ENCODE measurements at regions not wholly inside any gene's neighbourhood (a gene's known extent, or its start where the extent isn't known, plus 50 kb on each side); places are given as distances from the start of the nearest gene placed in this dataset.
A peak's percentile ranks its signal among the peaks of the same experiment; 100 is the strongest.
"Not testable (repeated sequence)": the region's sequence is repeated elsewhere in the genome, so short reads cannot be mapped to it uniquely, and the experiment has no call there.

DNA sequence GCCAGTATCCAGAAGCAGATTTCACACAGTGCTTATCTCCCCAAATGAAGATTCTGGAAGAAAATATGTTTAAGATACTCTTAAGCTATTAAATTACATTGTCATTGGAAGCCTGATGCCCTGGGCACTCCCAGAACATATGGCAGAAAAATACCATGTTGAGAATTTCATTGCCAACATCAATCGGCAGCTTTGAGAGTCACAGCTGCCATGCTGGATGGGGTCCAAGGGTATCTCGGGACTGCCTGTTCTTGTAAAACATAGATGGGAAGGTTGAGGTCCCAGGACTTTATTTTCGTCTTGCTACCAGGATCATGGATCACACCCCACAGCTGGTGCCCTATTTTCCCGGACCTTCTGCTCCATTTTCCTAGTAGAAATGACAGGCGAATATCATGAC lies 632.5 kb downstream of the SUCLG1 start:
- DNase-seq (ENCODE audit: insufficient read length, low spot score) (no peak), FAIRE-seq (no peak)

GRCh38 chr2:83823229-83823628 lies 635.9 kb downstream of the SUCLG1 start:
- no peak for DNase-seq (ENCODE audit: insufficient read length, low spot score)
- no peak for FAIRE-seq

DNA sequence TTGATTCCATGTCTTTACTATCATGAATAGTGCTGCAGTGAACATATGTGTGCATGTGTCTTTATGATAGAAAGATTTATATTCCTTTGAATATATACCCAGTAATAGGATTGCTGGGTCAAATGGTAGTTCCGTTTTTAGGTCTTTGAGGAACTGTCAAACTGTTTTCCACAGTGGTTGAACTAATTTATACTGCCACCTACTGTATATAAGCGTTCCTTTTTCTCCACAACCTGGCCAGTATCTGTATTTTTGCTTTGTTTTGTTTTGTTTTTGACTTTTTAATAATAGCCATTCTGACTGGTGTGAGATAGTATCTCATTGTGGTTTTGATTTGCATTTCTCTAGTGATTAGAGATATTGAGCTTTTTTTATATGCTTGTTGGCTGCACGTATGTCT lies 641.6 kb downstream of the SUCLG1 start:
- DNase-seq (ENCODE audit: insufficient read length, low spot score) = no peak
- no peak for FAIRE-seq

- no peak for DNase-seq (ENCODE audit: insufficient read length, low spot score)
- no peak for FAIRE-seq
Measured at GRCh38 chr2:83808878-83809277, 650.2 kb downstream of the SUCLG1 start.

DNA sequence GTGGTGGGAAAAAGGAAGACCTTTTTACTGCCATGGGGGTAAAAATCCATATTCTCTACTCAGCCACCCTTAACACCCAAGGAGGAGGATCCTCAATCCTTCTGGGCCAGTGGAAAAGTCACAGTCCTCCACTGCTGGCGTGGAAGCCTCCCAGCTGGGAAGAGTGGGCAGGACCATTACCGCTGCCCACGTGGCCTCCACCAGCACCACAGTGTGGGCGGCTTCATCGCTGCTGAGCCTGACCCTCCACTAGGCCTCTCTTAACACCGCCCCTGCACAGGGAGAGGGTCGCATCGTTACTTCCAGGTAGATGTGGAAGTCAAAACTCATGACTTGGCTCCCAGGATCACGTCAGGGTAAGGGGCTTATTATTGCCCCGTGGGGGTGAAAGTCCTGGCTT lies 656.5 kb downstream of the SUCLG1 start:
- FAIRE-seq = no peak
- no peak for DNase-seq (ENCODE audit: insufficient read length, low spot score)

DNA sequence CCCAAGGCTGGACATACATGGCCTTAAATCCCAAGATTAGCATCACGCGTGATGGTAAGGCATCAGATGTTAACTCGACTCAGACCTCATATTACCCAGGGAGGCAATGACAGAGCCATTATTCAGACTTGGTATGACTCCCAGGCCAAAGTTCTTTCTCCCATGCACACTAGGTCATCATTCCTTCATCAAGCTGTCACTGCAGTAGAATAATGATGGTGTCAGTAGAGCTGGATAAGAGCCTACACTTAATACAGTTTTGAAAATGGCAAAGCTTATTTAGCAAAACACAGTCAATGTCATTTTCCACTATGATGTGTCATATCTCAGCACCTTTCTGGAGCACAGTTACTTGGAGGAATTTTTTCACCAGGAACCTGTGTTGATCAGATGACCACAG lies 663.3 kb downstream of the SUCLG1 start:
- no peak for FAIRE-seq

DNA sequence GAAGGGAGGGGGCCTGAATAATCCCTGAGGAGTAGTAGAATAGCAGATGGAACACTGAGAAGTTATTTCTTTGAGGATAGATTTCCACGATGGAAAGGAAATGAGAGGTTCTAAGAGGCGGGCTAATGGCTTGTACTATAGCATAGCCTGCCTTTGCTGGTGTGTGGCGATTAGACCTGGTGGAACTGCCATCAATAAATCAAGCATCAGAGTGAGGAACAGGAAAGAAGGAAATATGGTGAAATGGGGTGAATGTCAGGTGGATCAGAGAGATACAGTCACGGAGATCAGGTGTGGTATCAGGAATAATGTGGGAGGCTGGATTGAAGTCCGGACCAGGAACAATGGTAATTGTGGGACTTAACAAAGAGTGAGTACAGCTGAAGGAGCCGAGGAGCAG lies 668.6 kb downstream of the SUCLG1 start:
- DNase-seq (ENCODE audit: insufficient read length, low spot score); FAIRE-seq: not testable (repeated sequence)

More for the DNA sequence above, 663.3 kb downstream of the SUCLG1 start:
- no peak for DNase-seq (ENCODE audit: insufficient read length, low spot score)

DNA sequence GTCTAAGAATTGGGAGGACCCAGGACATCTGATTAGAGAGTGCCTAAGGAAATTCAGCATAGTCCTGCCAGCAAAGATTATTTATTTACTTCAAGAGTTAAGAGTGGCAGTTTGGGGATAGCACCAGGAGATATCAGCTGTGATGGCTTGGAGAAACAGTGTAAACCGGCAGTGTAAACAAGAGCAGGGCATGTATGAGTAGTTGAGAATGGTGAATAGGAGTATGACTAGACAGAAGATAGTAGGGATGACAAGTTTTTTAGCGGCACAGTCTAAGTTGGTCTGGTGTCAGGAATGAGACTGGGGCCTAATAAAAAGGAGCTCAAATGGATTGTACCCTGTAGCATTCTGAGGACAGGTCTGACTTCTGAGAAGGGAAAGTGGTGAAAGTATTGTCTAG lies 669.4 kb downstream of the SUCLG1 start:
- DNase-seq (ENCODE audit: insufficient read length, low spot score); FAIRE-seq: not testable (repeated sequence)

DNA sequence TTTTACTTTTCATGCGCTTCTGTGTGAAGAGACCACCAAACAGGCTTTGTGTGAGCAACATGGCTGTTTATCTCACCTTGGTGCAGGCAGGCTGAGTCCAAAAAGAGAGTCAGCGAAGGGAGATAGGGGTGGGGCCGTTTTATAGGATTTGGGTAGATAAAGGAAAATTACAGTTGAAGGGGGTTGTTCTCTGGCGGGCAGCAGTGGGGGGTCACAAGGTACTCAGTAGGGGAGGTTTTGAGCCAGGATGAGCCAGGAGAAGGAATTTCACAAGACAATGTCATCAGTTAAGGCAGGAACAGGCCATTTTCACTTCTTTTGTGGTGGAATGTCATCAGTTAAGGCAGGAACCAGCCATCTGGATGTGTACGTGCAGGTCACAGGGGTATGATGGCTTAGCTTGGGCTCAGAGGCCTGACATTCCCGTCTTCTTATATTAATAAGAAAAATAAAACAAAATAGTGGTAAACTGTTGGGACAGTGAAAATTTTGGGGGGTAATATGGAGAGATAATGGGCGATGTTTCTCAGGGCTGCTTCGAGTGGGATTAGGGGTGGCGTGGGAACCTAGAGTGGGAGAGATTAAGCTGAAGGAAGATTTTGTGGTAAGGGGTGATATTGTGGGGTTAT lies 670.0 kb downstream of the SUCLG1 start:
- DNase-seq (ENCODE audit: insufficient read length, low spot score); FAIRE-seq: not testable (repeated sequence)

- FAIRE-seq = no peak
- DNase-seq (ENCODE audit: insufficient read length, low spot score) = no peak
Measured at GRCh38 chr2:83787189-83787588, 671.9 kb downstream of the SUCLG1 start.

DNA sequence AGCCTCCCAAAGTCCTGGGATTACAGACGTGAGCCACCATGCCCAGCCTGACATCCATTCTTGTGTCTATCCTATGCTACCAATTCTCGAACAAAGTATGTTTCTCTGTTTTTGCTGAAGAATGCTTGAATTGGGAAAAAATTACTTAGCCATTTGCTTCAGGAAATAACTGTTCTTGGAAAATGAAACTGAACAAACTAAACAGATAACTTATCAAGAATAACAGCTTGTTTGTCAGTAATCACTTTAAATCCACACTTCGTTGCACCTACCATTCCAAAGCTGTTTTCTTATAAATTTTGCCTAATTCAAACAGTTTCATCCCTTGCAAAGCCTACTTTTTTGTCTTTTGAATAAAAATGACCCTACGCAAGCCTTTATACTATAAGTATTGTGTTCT lies 672.9 kb downstream of the SUCLG1 start:
- FAIRE-seq (no peak), DNase-seq (ENCODE audit: insufficient read length, low spot score) (no peak)

DNA sequence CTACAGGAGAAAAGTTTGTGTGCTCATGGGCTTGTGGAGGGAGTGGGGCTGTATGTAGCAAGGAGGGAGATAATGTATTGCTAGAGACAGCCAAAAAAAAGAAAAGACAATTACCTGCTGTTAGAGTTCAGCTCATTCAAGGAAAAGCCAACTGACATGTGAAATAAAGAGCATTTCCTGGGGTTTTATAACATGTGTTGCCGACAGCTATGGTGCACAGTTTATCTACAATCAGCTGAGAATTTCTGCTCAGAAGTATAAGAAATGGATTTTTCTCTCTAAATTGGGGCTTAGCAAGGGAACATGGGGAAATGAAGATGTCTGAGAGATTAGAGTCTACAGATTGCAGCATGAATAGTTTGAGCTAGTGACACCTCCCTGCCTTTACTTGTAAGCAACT lies 674.1 kb downstream of the SUCLG1 start:
- no peak for FAIRE-seq
- no peak for DNase-seq (ENCODE audit: insufficient read length, low spot score)

- DNase-seq (ENCODE audit: insufficient read length, low spot score) (no peak), FAIRE-seq (no peak)
Measured at GRCh38 chr2:83784315-83784714, 674.8 kb downstream of the SUCLG1 start.

DNA sequence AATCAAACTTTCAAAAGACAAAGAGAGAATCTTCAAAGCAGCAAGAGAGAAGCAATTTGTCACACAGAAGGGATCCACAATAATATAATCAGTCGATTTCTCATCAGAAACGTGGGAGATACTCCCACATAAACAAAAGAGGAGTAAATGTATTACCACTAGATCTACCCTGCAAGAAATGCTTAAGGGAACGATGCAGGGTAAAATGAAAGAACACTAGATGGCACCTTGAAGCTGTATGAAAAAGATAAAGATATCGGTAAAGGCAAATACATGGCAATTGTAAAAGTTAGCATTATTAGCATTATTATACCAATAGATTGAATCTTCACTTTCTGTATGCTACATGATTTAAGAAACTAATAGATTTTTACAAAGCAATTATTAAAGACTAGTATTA lies 677.0 kb downstream of the SUCLG1 start:
- no peak for FAIRE-seq
- no peak for DNase-seq (ENCODE audit: insufficient read length, low spot score)

DNA sequence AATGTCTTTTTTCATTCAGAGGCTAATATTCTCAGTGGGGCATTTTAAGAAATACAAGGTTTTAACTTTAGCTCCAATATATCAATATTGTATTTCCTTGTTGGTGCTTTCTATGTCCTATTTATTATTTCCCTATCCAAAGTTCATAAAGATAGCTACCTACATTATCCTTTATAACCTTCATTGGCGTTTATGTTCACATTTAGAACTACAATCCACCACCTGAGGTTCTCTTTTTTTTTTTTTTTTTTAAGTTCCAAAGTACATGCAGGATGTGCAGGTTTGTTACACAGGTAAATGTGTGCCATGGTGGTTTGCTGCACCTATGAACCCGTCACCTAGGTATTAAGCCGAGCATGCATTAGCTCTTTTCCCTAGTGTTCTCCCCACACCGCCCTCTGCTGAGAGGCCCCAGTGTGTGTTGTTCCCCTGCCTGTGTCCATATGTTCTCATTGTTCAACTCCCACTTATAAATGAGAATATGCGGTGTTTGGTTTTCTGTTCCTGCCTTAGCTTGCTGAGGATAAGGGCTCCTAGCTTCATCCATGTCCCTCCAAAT lies 694.6 kb downstream of the SUCLG1 start:
- no peak for DNase-seq (ENCODE audit: insufficient read length, low spot score)
- FAIRE-seq = no peak

DNA sequence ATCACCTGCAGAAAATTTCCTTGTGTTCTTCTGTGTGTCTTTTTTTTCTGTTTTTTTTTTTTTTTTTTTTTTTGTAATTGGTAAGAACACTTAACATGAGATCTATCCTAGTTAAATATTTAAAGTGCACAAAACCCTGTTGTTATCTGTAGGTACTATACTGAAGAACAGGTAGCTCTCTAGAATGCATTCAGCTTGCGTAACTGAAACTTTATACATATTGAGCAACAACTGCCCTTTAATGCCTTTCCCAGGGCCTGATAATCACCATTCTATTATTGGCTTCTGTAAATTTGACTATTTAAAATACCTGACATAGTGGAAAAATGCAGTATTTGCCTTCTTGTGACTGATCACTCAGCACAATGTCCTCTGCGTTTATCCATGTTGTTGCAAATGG lies 701.8 kb downstream of the SUCLG1 start:
- no peak for FAIRE-seq
- no peak for DNase-seq (ENCODE audit: insufficient read length, low spot score)

DNA sequence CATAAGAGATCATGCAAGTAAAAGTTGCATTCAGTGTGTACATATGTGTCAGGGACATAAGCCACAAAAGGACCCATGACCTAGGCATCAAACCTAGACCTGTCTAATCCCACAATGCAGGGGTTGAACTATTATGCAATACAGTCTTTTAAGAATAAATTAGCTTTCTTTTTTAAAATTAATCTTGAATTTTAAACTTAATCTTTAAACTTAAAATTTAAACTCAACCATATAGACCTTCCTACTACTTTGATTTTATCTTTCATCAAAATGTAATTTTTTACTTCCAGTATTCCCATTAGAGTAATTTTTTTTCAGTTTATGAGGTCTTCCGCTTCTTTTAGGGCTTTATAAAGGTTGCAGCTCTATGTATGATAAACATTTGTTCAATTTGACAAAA lies 702.9 kb downstream of the SUCLG1 start:
- DNase-seq (ENCODE audit: insufficient read length, low spot score) (no peak), FAIRE-seq (no peak)

- no peak for FAIRE-seq
Measured at GRCh38 chr2:83747141-83747540, 711.9 kb downstream of the SUCLG1 start.

DNA sequence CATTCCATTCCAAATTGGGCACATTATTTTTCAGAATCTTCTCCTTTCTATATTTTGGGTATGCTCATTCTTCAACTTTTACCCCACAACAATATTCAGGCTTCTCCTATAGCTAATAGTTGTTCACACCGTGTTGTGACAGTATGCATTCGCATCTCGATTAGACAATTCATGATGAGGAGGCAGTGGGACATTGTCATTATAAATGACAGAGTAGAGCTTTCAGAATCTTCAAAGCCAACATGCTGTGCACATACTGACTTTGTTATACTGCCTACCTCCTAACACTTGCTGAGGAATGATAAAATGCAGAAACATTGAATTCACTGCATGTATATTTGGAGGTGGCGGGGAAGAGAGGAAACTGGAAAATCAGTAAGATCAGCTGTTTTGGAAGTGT lies 714.2 kb downstream of the SUCLG1 start:
- peak; percentile 38 for FAIRE-seq
- no peak for DNase-seq (ENCODE audit: insufficient read length, low spot score)

More at GRCh38 chr2:83747141-83747540, 711.9 kb downstream of the SUCLG1 start:
- no peak for DNase-seq (ENCODE audit: insufficient read length, low spot score)

- FAIRE-seq = no peak
- DNase-seq (ENCODE audit: insufficient read length, low spot score) = no peak
Measured at GRCh38 chr2:83742117-83742782, 716.8 kb downstream of the SUCLG1 start.

- DNase-seq (ENCODE audit: insufficient read length, low spot score) = no peak
- no peak for FAIRE-seq
Measured at GRCh38 chr2:83730223-83730622, 728.9 kb downstream of the SUCLG1 start.

DNA sequence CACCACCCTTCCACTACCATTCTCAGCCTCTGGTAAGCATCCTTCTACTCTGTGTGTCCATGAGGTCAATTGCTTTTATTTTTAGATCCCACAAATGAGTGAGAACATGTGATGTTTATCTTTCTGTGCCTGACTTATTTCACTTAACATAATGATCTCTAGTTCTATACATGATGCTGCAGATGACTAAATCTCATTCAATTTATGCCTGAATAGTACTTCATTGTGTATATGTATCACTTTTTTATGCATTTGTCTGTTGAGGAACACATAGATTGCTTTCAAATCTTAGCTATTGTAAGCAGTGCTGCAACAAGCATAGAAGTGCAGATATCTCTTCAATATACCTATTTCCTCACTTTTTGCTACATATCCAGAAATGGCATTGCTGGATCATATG lies 733.3 kb downstream of the SUCLG1 start:
- no peak for DNase-seq (ENCODE audit: insufficient read length, low spot score)
- FAIRE-seq = no peak
